NCI-H526 (cell line): ENCODE measurements at regions not wholly inside any gene's neighbourhood (a gene's known extent, or its start where the extent isn't known, plus 50 kb on each side); places are given as distances from the start of the nearest gene placed in this dataset.

Experiments
- DNase-seq, 2 experiments: peaks; one replicate each; lab custom pipeline; 2025; lab: John Stamatoyannopoulos, UW

- DNase-seq, result no peak
These were observed 247.6 kb upstream of the CNKSR2 start for GRCh38 chrX:21126661-21127060.

DNA sequence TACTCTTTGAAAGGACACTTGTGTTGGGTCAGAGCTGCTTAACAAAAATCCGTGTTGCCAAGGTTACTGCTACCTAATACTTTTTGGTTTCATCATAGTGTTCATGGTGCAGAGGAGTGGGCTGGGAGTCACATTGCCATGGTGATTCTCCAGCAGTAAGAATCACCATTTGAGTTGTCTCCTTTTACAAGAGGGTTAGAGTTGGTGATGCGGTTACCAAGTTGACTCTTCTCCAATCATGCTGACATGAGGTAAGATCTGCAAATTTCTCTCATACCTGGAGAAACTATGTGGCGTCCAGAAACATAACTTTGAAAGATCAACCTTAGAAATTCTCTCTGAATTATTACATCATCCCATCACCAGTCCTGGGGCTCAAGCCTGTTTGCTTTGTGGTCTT, 242.9 kb upstream of the CNKSR2 start:
- no peak for DNase-seq

DNA sequence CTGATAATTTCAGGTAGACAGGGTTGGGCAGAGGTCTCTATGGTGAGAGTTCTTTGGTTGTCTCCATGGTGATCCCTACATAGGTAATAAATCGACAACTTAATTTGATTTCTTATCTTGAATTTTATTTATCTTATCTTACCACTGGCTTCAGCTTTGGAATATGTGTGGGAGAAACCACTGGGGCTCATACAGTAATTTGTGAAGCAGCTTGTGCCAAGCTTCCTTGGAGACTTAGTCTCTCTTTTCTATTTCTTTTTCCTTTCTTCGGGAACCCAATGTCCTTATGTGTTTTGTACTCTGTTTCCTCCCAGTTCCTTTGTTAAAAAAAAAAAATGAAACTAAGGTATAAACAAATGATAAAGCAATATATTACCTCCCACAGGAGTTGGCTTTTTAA, 242.4 kb upstream of the CNKSR2 start:
- no peak for DNase-seq

DNA sequence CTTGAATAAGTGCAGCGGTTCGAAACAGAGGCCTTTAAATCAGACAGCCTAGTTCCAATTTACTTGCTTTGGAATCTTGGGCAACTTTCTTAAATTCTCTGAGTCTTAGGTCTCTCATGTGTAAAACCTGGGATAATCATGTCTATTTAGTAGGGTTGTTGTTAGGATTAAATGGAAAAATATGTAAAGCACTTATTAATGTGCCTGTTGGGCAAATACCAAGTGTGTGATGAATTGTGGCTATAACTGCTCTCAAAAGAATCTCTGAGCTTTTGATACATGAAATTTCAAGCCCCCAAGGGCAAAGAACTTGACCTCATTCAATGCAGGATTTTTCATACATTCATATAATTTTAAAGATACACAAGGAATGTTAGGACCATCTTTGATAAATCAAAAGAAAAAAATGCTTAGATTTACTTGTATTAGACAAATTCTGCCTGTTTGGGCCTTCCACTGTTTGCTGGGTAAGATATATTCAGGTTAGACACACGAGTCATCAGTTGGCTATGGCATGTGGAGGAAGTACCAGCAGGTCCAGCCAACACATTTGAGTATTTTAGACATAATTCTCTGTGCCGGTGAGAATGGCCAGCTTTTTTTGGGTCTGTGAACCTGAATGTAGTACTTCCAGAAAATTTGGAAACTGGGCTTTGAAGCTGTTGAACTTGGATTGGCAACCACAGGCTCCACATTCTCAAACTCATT, 241.4 kb upstream of the CNKSR2 start:
- no peak for DNase-seq

- DNase-seq, result no peak
These were observed 224.0 kb upstream of the CNKSR2 start for GRCh38 chrX:21150208-21150607.

- DNase-seq, result no peak
These were observed 223.2 kb upstream of the CNKSR2 start for GRCh38 chrX:21151051-21151450.

DNA sequence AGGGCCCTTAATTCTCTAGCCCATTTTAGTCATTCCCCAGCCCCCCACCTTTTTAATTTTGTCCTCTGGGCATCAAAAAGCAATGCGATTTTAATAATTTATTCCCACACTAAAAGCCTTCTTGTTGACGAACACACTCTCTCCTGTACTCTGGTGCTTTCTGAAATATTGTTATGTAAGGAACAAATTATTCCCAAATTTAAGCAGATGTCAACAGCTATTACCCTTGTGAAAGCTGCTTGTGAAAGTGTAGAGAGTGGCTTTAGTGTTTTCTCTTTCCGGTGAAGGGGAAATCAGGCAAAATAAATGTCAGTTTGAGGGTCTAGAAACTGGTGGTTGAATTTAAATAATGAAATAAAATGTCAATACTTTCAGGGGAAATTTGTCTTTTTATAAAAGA, 221.2 kb upstream of the CNKSR2 start:
- no peak for DNase-seq

GRCh38 chrX:21153503-21153902, 220.7 kb upstream of the CNKSR2 start:
- DNase-seq, result no peak

GRCh38 chrX:21155916-21156315, 218.3 kb upstream of the CNKSR2 start:
- DNase-seq, result no peak

DNA sequence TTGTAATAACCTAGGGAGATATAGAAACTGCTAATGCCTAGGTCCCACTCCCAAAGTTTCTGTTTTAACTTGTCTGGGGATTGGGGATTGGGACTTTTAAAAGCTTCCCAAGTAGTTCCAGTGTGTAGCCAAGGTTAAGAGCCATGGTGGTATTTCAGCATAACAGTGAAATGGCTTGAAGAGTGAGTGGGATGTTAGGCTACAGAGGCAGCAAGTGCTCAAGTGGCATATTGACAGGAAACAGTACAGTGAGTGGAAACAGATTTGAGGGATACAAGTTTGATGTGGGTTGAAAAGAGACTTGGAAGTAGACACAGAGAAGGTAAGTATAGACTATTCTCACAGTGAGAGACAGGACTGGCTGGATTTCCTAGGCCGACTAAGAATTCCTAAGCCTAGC, 217.6 kb upstream of the CNKSR2 start:
- no peak for DNase-seq

DNA sequence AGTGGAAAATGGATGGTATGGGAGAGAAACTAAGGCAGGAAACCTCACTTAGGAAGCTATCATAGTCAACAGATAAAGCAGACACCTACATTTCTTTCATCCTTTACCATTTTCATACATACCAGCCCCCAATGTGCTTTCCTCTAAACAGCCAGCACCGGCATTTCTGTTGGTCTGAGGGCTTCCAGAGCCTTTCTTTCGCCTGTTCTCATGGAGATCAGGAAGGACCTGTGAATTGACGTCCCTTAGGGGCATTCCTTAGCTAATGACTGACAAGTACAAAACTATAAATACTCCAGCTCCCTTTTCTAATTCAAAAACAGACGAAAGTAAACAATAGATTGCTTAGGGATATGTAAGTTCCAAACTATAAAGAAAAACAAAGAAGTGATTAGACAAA, 215.5 kb upstream of the CNKSR2 start:
- DNase-seq, result no peak

DNA sequence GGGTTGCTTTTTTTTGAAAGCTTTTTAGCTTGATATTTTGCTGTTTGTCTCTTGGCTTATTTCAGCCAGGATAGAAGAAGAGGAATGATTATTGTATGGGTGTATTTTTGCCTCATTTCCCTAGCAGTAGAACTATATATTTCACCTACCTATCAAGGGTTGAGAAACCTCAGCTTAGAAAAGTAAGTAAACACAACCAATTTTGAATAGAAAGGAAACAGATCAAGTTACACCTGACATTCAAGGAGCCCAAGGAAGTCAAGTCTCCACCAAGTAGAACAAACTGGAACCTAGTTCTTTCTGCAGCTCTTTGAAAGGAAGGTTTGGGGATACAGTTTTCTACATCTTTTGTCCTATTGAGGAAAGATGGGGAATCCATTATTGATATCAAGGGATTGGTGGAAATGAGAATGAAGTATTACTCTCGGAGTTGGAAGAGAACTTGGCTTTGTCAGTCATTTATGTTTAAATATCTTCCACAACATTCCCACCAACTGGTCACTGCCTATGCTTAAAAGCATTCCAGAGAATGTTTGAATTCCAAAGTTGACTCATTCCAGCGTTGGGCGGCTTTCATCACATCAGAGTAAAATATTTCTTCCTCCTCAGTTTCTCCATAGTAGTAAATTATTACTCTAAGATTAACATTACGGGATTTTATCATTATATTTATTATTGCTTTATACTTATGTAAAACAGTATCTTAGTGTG, 207.8 kb upstream of the CNKSR2 start:
- DNase-seq, result no peak

- no peak for DNase-seq
These were observed 207.2 kb upstream of the CNKSR2 start for GRCh38 chrX:21167011-21167410.

GRCh38 chrX:21167494-21167893, 206.7 kb upstream of the CNKSR2 start:
- DNase-seq, result no peak

GRCh38 chrX:21168401-21169160, 205.6 kb upstream of the CNKSR2 start:
- DNase-seq, result no peak

- no peak for DNase-seq
These were observed 203.0 kb upstream of the CNKSR2 start for GRCh38 chrX:21171181-21171580.

DNA sequence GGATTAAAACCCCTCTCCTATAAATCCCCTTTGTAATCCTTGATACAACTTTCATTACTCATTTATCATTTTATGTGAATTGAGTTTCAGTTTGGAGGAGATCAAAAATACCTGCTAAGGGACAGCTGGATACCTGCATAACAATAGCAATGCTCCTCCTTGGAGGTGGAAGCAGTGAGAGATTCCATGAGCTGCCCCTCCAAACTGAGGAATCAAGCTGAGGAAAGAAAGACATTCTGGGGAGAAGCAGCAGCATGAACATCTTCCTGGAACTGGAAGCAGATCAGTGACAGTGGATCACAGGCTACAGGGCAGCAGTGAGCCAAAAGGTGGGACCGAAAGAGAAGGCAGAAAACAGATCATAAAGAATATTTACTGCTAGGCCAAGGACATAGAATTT, 199.8 kb upstream of the CNKSR2 start:
- no peak for DNase-seq

GRCh38 chrX:21176921-21177571, 197.2 kb upstream of the CNKSR2 start:
- no peak for DNase-seq

DNA sequence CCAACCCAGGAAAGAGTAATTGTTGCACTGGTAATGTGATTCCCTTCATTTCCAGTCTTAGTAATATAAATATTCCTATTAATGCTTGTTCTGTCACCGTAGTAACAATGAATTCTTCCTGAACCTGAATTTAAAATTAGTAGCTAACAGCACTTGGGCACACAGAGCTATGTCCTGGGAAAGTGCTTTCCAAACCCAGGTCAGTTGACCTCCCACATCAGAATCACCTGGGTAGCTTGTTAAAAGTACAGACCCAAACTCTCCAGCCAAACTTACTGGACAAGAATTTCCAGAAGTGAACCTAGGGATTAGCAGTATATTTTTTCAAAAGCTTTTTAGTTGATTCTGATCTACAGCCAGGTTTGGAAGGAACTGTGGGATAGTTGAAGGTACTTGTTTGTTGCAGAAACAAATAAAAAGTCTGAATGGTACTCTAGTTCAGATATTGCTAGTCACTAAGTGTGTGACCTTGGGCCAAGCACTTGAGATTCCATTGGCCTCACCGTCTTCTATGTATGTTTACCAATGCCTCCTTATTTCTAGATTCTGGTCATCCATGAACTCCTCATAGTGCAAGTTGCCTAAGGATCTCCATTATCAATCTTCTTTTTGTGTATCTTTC, 192.9 kb upstream of the CNKSR2 start:
- no peak for DNase-seq

GRCh38 chrX:21193196-21193595, 181.0 kb upstream of the CNKSR2 start:
- DNase-seq, result no peak

- DNase-seq, result no peak
These were observed 179.7 kb upstream of the CNKSR2 start for GRCh38 chrX:21194526-21194925.

- DNase-seq, result no peak
These were observed 167.1 kb upstream of the CNKSR2 start for GRCh38 chrX:21207080-21207479.
